ENCODE measurements at regions not wholly inside any gene's neighbourhood (a gene's known extent, or its start where the extent isn't known, plus 50 kb on each side); places are given as distances from the start of the nearest gene placed in this dataset.

- DNase-seq (no peak), ATAC-seq (ENCODE audit: low read depth) (no peak)
- TF ChIP-seq CTCF (IDR thresholded peaks at IDR 0.05): no peak
- CTCF ChIA-PET: no interaction called here
- POLR2A ChIA-PET: no interaction called here
- Mint-ChIP-seq H3K27ac (no peak overlapping the region), H3K9me3 (no peaks in the 10 kb centered on the region), H3K36me3 (ENCODE audit: low read depth) (no peaks in the 10 kb centered on the region), H3K4me3 (no peak overlapping the region), H3K27me3 (no peaks in the 10 kb centered on the region), H3K4me1 (no peaks in the 10 kb centered on the region)
- intact Hi-C loops (cut with micrococcal nuclease): no loop called here
Measured at GRCh38 chr2:175585496-175585895, 404.0 kb upstream of the ATP5MC3 start.

GRCh38 chr2:175580652-175581051 is 399.1 kb upstream of the ATP5MC3 start:
- no peaks in the 10 kb centered on the region for H3K36me3 Mint-ChIP-seq (ENCODE audit: low read depth)
- no peaks in the 10 kb centered on the region for H3K27me3 Mint-ChIP-seq
- ATAC-seq (ENCODE audit: low read depth): no peak
- ChIA-PET CTCF (no interaction called here), POLR2A (no interaction called here)
- peaks cover 9% of the 10 kb centered on the region for H3K4me1 Mint-ChIP-seq
- no peak overlapping the region for H3K4me3 Mint-ChIP-seq
- no peak for DNase-seq
- no peak for TF ChIP-seq CTCF (IDR thresholded peaks at IDR 0.05)
- H3K9me3 Mint-ChIP-seq: no peaks in the 10 kb centered on the region
- intact Hi-C loops (cut with micrococcal nuclease): no loop called here
- H3K27ac Mint-ChIP-seq: no peak overlapping the region

GRCh38 chr2:175579646-175580045 is 398.1 kb upstream of the ATP5MC3 start:
- H3K9me3 Mint-ChIP-seq: no peaks in the 10 kb centered on the region

GRCh38 chr2:175577368-175577970 is 396.0 kb upstream of the ATP5MC3 start:
- CTCF ChIA-PET: no interaction called here
- POLR2A ChIA-PET: no interaction called here
- Mint-ChIP-seq H3K4me3 (no peak overlapping the region), H3K27me3 (peaks cover 2% of the 10 kb centered on the region), H3K36me3 (ENCODE audit: low read depth) (no peaks in the 10 kb centered on the region), H3K27ac (no peak overlapping the region), H3K9me3 (no peaks in the 10 kb centered on the region), H3K4me1 (peaks cover 15% of the 10 kb centered on the region)
- ATAC-seq (ENCODE audit: low read depth) (no peak), DNase-seq (no peak)
- intact Hi-C loops (cut with micrococcal nuclease): no loop called here
- no peak for TF ChIP-seq CTCF (IDR thresholded peaks at IDR 0.05)

More at GRCh38 chr2:175579646-175580045, 398.1 kb upstream of the ATP5MC3 start:
- intact Hi-C loops (cut with micrococcal nuclease): no loop called here
- no peak for ATAC-seq (ENCODE audit: low read depth)
- Mint-ChIP-seq H3K4me1 (peaks cover 15% of the 10 kb centered on the region), H3K36me3 (ENCODE audit: low read depth) (no peaks in the 10 kb centered on the region), H3K4me3 (no peak overlapping the region), H3K27me3 (no peaks in the 10 kb centered on the region), H3K27ac (no peak overlapping the region)
- no peak for TF ChIP-seq CTCF (IDR thresholded peaks at IDR 0.05)
- POLR2A ChIA-PET: no interaction called here
- CTCF ChIA-PET: no interaction called here
- DNase-seq: no peak

GRCh38 chr2:175576875-175577274 is 395.4 kb upstream of the ATP5MC3 start:
- DNase-seq (no peak), ATAC-seq (ENCODE audit: low read depth) (no peak)
- TF ChIP-seq CTCF (IDR thresholded peaks at IDR 0.05): no peak
- CTCF ChIA-PET: no interaction called here
- intact Hi-C loops (cut with micrococcal nuclease): no loop called here
- H3K27me3 Mint-ChIP-seq: peaks cover 2% of the 10 kb centered on the region
- no peak overlapping the region for H3K27ac Mint-ChIP-seq
- H3K9me3 Mint-ChIP-seq: no peaks in the 10 kb centered on the region
- peaks cover 15% of the 10 kb centered on the region for H3K4me1 Mint-ChIP-seq
- no peak overlapping the region for H3K4me3 Mint-ChIP-seq
- POLR2A ChIA-PET: no interaction called here
- H3K36me3 Mint-ChIP-seq (ENCODE audit: low read depth): no peaks in the 10 kb centered on the region

All from activated B cell treated with CpG ODN at 0.5 μM for 24 hours (primary cell).